ENCODE measurements at regions not wholly inside any gene's neighbourhood (a gene's known extent, or its start where the extent isn't known, plus 50 kb on each side); places are given as distances from the start of the nearest gene placed in this dataset.

- TF ChIP-seq ZNF274 (IDR thresholded peaks at IDR 0.05; ENCODE audit: low read depth, low read length), result no peak
- no peak overlapping the region for H3K4me3 ChIP-seq (ENCODE audit: low read length)
Observed at GRCh38 chr6:45718871-45719270, 296.8 kb downstream of the CLIC5 start.

DNA sequence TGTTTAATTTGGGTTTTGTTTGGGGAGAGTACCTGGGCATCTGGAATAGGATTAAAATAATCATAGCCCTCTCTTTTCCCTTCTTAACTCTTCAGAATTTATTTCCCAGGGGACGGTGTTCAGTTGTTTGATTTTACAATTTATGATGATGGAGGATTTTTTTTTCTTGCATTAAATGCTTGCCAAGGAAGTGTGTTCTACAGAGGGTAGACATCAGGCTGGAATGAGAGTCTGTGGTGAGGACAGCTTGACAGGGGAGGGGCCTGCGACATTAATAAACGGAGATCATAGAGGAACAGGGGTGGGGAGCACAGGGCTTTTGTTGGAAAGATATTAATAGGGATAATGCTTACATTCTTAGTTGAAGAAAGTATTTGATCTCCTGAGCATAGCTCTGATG lies 297.5 kb downstream of the CLIC5 start:
- no peak for TF ChIP-seq ZNF274 (IDR thresholded peaks at IDR 0.05; ENCODE audit: low read depth, low read length)
- no peak overlapping the region for H3K4me3 ChIP-seq (ENCODE audit: low read length)

- H3K4me3 ChIP-seq (ENCODE audit: low read length), result no peak overlapping the region
- TF ChIP-seq ZNF274 (IDR thresholded peaks at IDR 0.05; ENCODE audit: low read depth, low read length), result no peak
Observed at GRCh38 chr6:45717715-45718114, 297.9 kb downstream of the CLIC5 start.

DNA sequence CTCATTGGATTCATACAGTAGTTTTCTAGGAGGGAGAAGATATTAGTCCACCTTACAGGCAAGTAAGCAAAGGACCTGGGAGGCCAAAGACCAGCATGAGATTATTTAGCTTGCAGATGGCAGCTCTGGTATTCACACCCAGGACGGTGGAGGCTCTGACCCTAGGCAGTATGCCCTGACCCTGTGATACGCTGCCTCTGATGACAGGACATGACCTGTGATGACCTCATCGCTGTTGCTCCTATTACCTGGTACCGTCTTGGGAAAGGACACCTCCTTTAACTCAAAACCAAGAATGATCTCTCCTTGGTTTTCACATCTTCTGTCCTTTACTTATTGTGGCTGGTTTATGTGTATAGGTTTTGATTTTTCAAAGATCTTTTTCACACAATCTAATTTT lies 298.6 kb downstream of the CLIC5 start:
- H3K4me3 ChIP-seq (ENCODE audit: low read length), result no peak overlapping the region
- no peak for TF ChIP-seq ZNF274 (IDR thresholded peaks at IDR 0.05; ENCODE audit: low read depth, low read length)

DNA sequence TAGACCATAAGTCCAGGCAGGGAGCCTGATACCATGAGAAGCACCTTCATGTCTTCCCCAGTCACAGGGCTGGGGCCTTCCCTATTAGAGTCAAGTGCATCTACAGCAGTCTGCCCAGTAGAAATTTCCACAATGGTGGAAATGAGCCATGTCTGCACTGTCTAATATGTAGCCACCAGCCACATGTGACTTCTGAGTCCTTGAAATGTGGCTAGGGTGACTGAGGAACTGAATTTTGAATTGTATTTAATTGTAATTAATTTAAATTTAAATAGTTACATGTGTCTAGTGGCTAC lies 300.2 kb downstream of the CLIC5 start:
- TF ChIP-seq ZNF274 (IDR thresholded peaks at IDR 0.05; ENCODE audit: low read depth, low read length), result no peak
- no peak overlapping the region for H3K4me3 ChIP-seq (ENCODE audit: low read length)

- H3K4me3 ChIP-seq (ENCODE audit: low read length), result no peak overlapping the region
- no peak for TF ChIP-seq ZNF274 (IDR thresholded peaks at IDR 0.05; ENCODE audit: low read depth, low read length)
Observed at GRCh38 chr6:45714741-45715507, 300.7 kb downstream of the CLIC5 start.

DNA sequence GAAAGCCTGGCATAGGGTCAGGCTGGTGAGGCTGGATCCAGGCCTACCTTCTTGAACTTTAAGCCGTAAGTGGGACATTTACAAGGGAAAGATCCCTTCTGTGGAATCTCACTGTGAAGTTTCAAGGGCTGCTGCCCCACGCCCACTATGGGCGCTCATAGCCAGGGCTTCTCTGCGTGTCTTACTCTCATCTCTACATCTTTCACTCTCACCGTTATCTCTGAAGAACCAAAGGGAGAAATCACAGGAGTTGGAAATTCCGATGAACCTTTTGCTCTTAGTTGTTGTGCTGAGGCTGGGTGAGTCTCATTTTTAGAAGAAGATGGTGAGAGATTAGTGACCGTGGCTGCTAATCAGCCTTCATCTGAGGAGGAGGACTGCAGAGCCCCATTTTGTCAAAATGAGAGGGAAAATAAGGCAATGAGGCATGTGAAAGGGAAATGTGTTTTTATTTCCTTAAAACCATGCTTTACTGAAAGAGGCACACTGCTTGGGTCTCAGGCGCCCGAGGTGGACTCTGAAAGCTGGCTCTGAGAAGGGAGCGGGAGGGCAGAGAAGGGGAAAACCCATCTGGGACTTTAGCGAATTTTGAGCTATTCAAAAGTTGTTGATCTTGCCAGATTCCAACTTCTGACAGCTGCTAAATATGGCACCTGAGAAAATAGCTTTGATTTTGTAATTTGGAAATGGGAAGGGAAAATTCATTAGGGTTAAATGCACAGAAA lies 301.5 kb downstream of the CLIC5 start:
- H3K4me3 ChIP-seq (ENCODE audit: low read length), result no peak overlapping the region
- no peak for TF ChIP-seq ZNF274 (IDR thresholded peaks at IDR 0.05; ENCODE audit: low read depth, low read length)
